Embryonic facial prominence (tissue), 1 donor: ENCODE measurements at regions not wholly inside any gene's neighbourhood (a gene's known extent, or its start where the extent isn't known, plus 50 kb on each side); places are given as distances from the start of the nearest gene placed in this dataset.
"Not testable (repeated sequence)": the region's sequence is repeated elsewhere in the genome, so short reads cannot be mapped to it uniquely, and the experiment has no call there.

Experiments
- DNase-seq: peaks from one replicate; pipeline ENCODE4 v3.0.0-alpha.2; 2016; ENCODE audit errors: extremely low spot score

DNA sequence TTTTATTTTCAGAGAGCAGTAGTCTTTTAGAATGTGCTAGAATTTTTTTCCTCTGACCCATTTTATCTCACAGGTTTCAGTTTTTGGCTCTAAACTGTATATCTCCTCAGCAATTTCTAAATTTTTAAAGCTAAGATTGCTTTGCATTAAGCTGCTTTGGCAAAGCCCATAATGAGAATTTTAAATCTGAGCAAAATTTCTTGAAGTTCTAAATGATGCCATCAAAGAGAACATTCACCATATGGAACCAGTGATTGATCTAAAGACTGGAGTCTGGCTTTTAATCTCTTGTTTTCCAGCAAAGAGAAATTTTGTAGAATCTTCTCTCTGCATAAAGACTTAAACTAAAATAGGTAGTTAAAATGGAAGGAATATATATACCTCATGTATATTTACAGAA lies 313.6 kb downstream of the TBC1D32 start:
- no peak for DNase-seq

- DNase-seq: no peak
Observed at GRCh38 chr6:121008553-121008952, 325.7 kb downstream of the TBC1D32 start.

DNA sequence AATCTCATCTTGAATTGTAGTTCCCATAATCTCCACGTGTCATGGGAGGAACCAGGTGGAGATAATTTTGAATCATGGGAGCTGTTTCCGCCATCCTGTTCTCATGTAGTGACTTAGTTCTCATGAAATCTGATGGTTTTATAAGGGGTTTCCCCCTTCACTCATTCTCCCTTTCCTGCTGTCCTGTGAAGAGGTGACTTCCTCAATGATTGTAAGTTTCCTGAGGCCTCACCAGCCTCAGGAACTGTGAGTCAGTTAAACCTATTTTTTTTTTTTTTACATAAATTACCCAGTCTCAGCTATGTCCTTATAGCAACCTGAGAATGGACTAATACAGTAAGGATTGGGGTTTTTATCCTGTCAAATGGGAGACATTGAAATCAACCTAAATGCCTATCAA lies 328.3 kb downstream of the TBC1D32 start:
- no peak for DNase-seq

- no peak for DNase-seq
Observed at GRCh38 chr6:121000381-121000780, 333.9 kb downstream of the TBC1D32 start.

DNA sequence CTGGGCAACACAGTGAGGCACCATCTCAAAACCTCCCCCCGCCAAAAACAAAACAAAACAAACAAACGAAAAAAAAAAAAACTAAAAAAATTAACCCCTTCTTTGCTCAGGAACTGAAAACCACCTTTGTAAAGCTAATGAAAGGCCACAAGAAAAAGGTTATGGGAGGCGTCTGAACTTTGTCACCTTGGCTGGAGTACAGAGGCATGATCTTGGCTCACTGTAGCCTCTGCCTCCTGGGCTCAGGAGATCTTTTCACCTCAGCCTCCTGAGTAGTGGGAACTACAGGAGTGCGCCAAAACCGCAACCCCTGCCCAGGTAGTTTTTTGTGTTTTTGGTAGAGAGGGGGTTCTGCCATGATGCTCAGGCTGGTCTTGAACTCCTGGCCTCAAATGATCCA lies 337.9 kb downstream of the TBC1D32 start:
- DNase-seq: no peak

DNA sequence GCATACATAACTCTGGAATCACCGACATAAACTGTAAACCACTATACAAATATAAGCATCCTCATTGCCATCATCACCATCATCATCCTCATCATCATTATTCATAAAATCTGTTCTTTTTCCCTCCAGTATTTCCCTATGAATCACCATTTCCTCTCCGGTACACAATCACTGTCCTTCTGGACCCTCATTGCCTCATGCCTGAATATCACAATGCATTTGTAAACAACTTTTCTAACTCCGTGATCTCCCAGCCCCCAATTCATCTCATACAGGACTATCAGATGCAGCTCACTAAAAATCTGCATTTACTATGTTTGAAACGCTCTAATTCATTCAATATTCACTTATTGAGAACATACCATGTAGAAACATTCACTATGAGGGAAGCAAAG lies 339.7 kb downstream of the TBC1D32 start:
- no peak for DNase-seq

GRCh38 chr6:120993929-120994572 lies 340.2 kb downstream of the TBC1D32 start:
- no peak for DNase-seq

GRCh38 chr6:120992257-120992656 lies 342.0 kb downstream of the TBC1D32 start:
- no peak for DNase-seq

DNA sequence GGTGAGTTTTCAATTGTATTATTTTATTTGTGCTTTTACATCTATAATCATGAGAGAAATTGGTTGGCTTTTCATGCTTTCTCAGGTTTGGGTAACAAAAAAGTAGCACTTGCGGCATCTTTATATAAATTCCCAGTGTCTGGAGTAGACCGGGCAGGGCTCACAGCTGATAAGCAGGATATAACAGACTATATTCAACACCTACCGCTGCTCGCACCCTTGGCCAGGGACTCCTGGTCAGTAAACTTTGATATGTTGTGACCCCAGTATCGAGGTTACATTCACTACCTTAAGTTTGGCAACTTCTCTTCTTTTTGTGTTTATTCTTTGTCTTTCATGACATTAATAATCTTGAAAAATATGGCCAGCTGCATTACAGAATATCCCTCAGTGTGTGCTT lies 343.4 kb downstream of the TBC1D32 start:
- no peak for DNase-seq

GRCh38 chr6:120981835-120982234 lies 352.4 kb downstream of the TBC1D32 start:
- DNase-seq: no peak

DNA sequence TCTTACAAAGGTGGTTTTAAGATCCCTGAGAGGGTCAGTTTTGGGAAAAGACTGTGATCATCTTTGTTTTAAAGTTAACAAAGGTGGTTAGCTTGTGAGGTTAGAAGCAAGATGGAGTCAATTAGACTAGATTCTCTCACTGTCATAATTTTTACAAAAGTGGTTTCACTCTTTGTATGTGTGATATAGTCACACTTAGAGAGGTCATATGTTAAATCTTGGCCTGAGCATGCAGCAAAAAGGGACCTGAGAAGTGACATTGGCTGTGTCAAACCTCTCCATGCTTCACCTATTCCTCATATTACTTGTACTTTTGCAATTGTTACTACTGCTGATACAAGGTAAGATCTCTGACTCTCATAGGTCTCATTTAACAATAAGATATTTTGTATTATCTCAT lies 368.0 kb downstream of the TBC1D32 start:
- no peak for DNase-seq

- DNase-seq: no peak
Observed at GRCh38 chr6:120965814-120966213, 368.5 kb downstream of the TBC1D32 start.

DNA sequence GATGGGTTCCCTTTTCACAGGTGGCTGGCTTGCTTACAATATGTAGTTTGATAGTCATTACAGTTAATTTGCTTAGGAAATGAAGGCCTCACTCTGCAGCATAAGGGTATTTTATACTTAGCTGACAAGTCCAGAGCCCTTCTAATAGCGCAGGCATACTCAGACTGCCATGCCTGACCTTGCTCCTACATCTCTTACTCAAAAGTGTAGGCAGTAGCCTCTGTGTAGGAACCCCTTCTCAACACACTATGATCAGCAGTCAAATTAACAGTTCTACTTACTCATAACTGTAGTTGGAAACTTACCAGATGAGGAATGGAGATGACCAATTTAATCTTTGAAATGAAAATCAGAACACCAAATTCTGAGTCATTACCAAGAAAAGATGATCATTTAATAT lies 373.5 kb downstream of the TBC1D32 start:
- no peak for DNase-seq

DNA sequence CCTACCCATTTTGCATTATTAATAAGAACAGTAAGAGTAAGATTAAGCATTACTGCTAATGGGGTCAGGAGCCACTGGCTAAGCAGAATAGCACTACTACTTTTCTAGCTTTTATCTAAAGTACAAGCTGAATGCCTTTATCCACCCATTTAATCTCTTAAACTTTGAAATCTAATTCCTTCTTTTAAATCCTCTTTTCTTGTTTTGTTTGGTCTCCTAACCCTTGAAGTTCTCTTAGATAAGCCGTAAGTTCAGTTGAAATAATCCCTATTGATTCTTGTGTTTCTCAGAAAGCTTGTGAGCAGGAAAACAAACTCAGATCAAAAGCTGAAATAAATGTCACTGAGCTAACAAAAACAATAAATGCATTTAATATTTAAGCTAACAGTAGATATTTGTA lies 380.2 kb downstream of the TBC1D32 start:
- DNase-seq: no peak

DNA sequence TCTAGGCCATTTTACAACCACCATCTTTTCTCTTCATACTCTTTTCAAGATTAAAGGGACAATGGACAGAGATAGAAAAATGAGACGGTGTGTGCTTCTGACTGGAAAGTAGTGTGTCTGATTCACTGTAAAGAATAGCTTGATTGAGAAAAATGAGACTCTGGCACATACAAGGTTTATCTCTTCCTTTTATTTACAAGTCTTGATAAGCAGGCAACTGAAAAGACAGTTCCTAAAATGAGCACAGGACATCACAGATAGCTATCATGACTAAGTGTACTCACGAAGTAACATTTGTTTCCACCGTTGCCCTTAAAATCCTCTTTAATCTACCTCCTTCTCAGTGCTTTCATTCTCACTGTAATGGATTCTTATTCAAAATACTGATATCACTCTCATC lies 383.0 kb downstream of the TBC1D32 start:
- no peak for DNase-seq

DNA sequence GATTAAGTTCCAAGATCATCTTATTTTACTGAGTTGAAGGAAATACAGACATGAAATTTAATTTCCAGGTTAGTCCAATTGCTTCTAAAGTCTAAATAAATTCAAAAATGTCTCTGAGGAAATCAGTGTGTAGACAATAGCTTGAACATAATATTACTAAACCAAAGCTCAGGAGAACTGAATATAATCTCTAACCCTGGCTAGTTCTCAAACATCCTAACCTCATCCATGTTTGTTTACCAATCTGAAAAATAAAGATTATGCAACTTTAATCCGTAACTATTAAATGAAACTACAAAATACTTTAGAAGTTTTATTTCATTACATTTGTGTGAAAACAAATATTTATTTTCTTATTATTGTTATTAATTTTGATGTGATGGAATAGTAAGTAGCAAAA lies 387.2 kb downstream of the TBC1D32 start:
- DNase-seq: no peak

GRCh38 chr6:120945905-120946594 lies 388.2 kb downstream of the TBC1D32 start:
- no peak for DNase-seq

DNA sequence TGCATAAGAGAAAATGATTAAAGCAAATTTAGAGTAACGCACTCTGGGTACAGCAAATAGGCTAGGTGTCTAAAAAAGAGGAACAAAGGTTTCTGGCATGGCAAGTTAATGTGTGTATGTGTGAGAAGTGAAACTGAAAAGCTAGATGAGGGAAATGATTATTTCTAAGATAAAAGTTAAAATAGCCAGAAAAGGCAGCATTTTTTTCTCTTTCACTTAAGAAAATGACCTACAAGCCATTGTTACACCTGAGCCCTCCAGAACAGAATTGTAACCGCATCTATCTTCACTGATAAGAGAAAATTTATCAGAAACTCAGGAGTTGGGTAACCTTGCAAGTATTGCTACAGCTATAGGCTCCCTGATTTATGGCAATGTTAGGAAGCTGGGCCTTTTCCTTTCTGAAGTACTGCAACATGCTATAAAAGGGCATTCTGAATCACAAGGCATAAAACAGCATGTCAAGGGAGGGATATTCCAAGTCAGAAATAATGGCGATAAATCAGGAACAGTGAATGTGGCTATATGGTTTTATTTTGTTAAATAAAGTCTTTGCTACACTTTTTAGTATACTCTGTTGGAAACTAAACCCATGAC lies 395.3 kb downstream of the TBC1D32 start:
- no peak for DNase-seq

GRCh38 chr6:120938164-120938875 lies 396.0 kb downstream of the TBC1D32 start:
- no peak for DNase-seq

DNA sequence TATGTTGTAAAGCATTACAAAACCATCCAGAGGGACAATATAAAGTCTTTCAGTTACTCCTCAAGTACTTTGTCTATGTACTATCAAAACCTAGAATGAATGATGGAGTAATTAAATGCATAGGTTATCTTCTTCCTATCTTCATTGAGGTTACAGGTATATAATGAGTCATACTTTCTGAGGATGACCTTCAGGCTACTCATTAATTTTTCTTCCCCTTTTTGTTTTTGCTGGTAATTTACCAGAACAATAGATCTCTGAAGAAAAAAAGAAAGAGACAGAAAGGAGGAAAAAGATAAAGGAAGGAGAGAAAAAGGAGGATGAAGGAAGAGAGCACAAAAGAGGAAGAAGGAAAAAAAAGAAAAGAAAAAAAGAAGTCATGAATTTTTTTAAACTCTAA lies 398.4 kb downstream of the TBC1D32 start:
- DNase-seq: no peak

GRCh38 chr6:120935016-120935415 lies 399.3 kb downstream of the TBC1D32 start:
- no peak for DNase-seq

- DNase-seq: not testable (repeated sequence)
Observed at GRCh38 chr6:120931520-120932180, 402.6 kb downstream of the TBC1D32 start.
